HFFc6 (cell line): ENCODE measurements at regions not wholly inside any gene's neighbourhood (a gene's known extent, or its start where the extent isn't known, plus 50 kb on each side); places are given as distances from the start of the nearest gene placed in this dataset.

ENCODE experiments used
- DNase-seq: peaks from one replicate; pipeline ENCODE4 v3.0.0-alpha.2; 2018
- H3K27ac Mint-ChIP-seq: 2 replicates; pipeline ENCODE4 v1.8.0; 2020; ENCODE audit warnings: mild to moderate bottlenecking, mixed read lengths
- H3K27me3 Mint-ChIP-seq: 2 replicates; pipeline ENCODE4 v1.8.0; 2021; ENCODE audit warnings: mild to moderate bottlenecking, moderate library complexity, mixed read lengths; ENCODE audit not compliant: insufficient read depth
- H3K36me3 Mint-ChIP-seq: 2 replicates; pipeline ENCODE4 v1.8.0; 2021; ENCODE audit warnings: low read depth, mixed read lengths
- H3K4me1 Mint-ChIP-seq: 2 replicates; pipeline ENCODE4 v1.8.0; 2020; ENCODE audit warnings: low read depth, mixed read lengths
- H3K4me3 Mint-ChIP-seq: 2 replicates; pipeline ENCODE4 v1.8.0; 2020; ENCODE audit warnings: mild to moderate bottlenecking, moderate library complexity, mixed read lengths
- H3K9me3 Mint-ChIP-seq: 2 replicates; pipeline ENCODE4 v1.8.0; 2020; ENCODE audit warnings: mild to moderate bottlenecking, mixed read lengths
- CTCF ChIP-seq: fragments of 200-600 bp; sonication (generic); IDR thresholded peaks from 2 replicates; pipeline ENCODE4 v1.5.0; 2021; ENCODE audit warnings: antibody characterized with exemption, mild to moderate bottlenecking

- no peak for DNase-seq
- Mint-ChIP-seq H3K27ac (no peak overlapping the region), H3K36me3 (no peaks in the 10 kb centered on the region), H3K27me3 (peaks cover 2% of the 10 kb centered on the region; the same call in 1 of the 2 replicates), H3K4me3 (no peak overlapping the region), H3K4me1 (peaks cover 5% of the 10 kb centered on the region), H3K9me3 (no peaks in the 10 kb centered on the region)
- no peak for TF ChIP-seq CTCF
Observed at GRCh38 chr4:176575141-176575730, 217.5 kb downstream of the VEGFC start.

GRCh38 chr4:176579226-176579625, 213.5 kb downstream of the VEGFC start:
- Mint-ChIP-seq H3K27me3 (peaks cover 3% of the 10 kb centered on the region; the same call in 1 of the 2 replicates), H3K36me3 (no peaks in the 10 kb centered on the region)

GRCh38 chr4:176583278-176583677, 209.4 kb downstream of the VEGFC start:
- Mint-ChIP-seq H3K4me1 (peaks cover 14% of the 10 kb centered on the region), H3K4me3 (no peak overlapping the region), H3K27ac (no peak overlapping the region), H3K27me3 (peaks cover 1% of the 10 kb centered on the region), H3K36me3 (no peaks in the 10 kb centered on the region), H3K9me3 (no peaks in the 10 kb centered on the region)
- TF ChIP-seq CTCF: no peak
- no peak for DNase-seq

More at GRCh38 chr4:176579226-176579625, 213.5 kb downstream of the VEGFC start:
- Mint-ChIP-seq H3K4me3 (no peak overlapping the region), H3K27ac (no peak overlapping the region), H3K4me1 (peaks cover 17% of the 10 kb centered on the region), H3K9me3 (no peaks in the 10 kb centered on the region)
- TF ChIP-seq CTCF: no peak
- no peak for DNase-seq

- Mint-ChIP-seq H3K4me1 (peaks cover 14% of the 10 kb centered on the region), H3K9me3 (no peaks in the 10 kb centered on the region), H3K36me3 (no peaks in the 10 kb centered on the region), H3K27ac (peak overlapping the region; percentile 29; the same call in 1 of the 2 replicates), H3K27me3 (peaks cover 1% of the 10 kb centered on the region), H3K4me3 (peak overlapping the region; percentile 18; the same call in 1 of the 2 replicates)
- TF ChIP-seq CTCF: no peak
- peak; percentile 7 for DNase-seq
Observed at GRCh38 chr4:176584031-176584606, 208.6 kb downstream of the VEGFC start.

- Mint-ChIP-seq H3K4me1 (peaks cover 14% of the 10 kb centered on the region), H3K4me3 (no peak overlapping the region), H3K27me3 (no peaks in the 10 kb centered on the region; the same call in none of the 2 replicates), H3K36me3 (0 out of 2 replicates have a peak, but pooled peaks cover 10% of the 10 kb centered on the region), H3K27ac (no peak overlapping the region), H3K9me3 (peaks cover 12% of the 10 kb centered on the region)
- DNase-seq: peak; percentile 27
- TF ChIP-seq CTCF: no peak
Observed at GRCh38 chr4:176587920-176588319, 204.8 kb downstream of the VEGFC start.
